ENCODE measurements at regions not wholly inside any gene's neighbourhood (a gene's known extent, or its start where the extent isn't known, plus 50 kb on each side); places are given as distances from the start of the nearest gene placed in this dataset.

GRCh38 chr16:5502467-5502869, 404.9 kb upstream of the EEF2KMT start:
- no peaks in the 10 kb centered on the region for H3K4me1 ChIP-seq (ENCODE audit: control insufficient read depth in 2 of 2, insufficient read depth in 2 of 2, low read length in 1 of 2)
- H3K9me3 ChIP-seq (ENCODE audit: control insufficient read depth in 2 of 2, insufficient read depth in 1 of 2, low read depth in 1 of 2, low read length in 1 of 2): no peaks in the 10 kb centered on the region
- WGBS, 2 donors: 33% methylated on average over 7 of the region's 7 CpGs
- no peaks in the 10 kb centered on the region for H3K36me3 ChIP-seq (ENCODE audit: control insufficient read depth in 2 of 2, insufficient read depth in 2 of 2, low read length in 1 of 2)
- H3K4me3 ChIP-seq (ENCODE audit: low read depth in 1 of 2, low read length in 2 of 2): no peak overlapping the region
- no peak overlapping the region for H3K27ac ChIP-seq (ENCODE audit: low read depth in 2 of 2, low read length in 1 of 2)
- H3K27me3 ChIP-seq (ENCODE audit: control insufficient read depth in 1 of 2, insufficient read depth in 2 of 2, low read length in 2 of 2): no peaks in the 10 kb centered on the region

- Histone ChIP-seq H3K27me3 (ENCODE audit: control insufficient read depth in 1 of 2, insufficient read depth in 2 of 2, low read length in 2 of 2) (no peaks in the 10 kb centered on the region), H3K36me3 (ENCODE audit: control insufficient read depth in 2 of 2, insufficient read depth in 2 of 2, low read length in 1 of 2) (no peaks in the 10 kb centered on the region), H3K4me1 (ENCODE audit: control insufficient read depth in 2 of 2, insufficient read depth in 2 of 2, low read length in 1 of 2) (no peaks in the 10 kb centered on the region), H3K4me3 (ENCODE audit: low read depth in 1 of 2, low read length in 2 of 2) (no peak overlapping the region), H3K27ac (ENCODE audit: low read depth in 2 of 2, low read length in 1 of 2) (no peak overlapping the region), H3K9me3 (ENCODE audit: control insufficient read depth in 2 of 2, insufficient read depth in 1 of 2, low read depth in 1 of 2, low read length in 1 of 2) (no peaks in the 10 kb centered on the region)
- whole genome bisulfite sequencing, 2 donors: 74 to 76% methylated on average over 3 of the region's 3 CpGs
These were observed 402.9 kb upstream of the EEF2KMT start for GRCh38 chr16:5500526-5500925.

- no peaks in the 10 kb centered on the region for H3K9me3 ChIP-seq (ENCODE audit: control insufficient read depth in 2 of 2, insufficient read depth in 1 of 2, low read depth in 1 of 2, low read length in 1 of 2)
- 72 to 81% methylated on average over 2 of the region's 2 CpGs for WGBS, 2 donors
- no peaks in the 10 kb centered on the region for H3K36me3 ChIP-seq (ENCODE audit: control insufficient read depth in 2 of 2, insufficient read depth in 2 of 2, low read length in 1 of 2)
- no peak overlapping the region for H3K4me3 ChIP-seq (ENCODE audit: low read depth in 1 of 2, low read length in 2 of 2)
- H3K27me3 ChIP-seq (ENCODE audit: control insufficient read depth in 1 of 2, insufficient read depth in 2 of 2, low read length in 2 of 2): no peaks in the 10 kb centered on the region
- H3K27ac ChIP-seq (ENCODE audit: low read depth in 2 of 2, low read length in 1 of 2): no peak overlapping the region
- H3K4me1 ChIP-seq (ENCODE audit: control insufficient read depth in 2 of 2, insufficient read depth in 2 of 2, low read length in 1 of 2): no peaks in the 10 kb centered on the region
These were observed 401.0 kb upstream of the EEF2KMT start for GRCh38 chr16:5498562-5498961.

DNA sequence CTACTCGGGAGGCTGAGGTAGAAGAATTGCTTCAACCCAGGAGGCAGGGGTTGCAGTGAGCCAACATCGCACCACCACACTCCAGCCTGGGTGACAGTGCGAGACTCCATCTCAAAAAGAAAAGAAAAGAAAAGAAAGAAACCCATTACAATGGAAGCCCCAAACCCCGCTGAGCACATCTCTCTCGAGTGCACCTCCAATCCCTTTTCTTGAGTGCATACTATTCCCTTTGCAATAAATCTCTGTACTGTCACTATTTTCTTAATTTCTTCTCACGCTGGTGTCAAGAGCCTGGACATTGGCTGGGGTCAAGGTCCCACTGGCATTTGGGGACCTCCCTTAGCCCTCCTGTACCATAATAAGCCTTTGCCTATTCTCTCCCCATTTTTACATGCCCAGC, 398.4 kb upstream of the EEF2KMT start:
- H3K4me3 ChIP-seq (ENCODE audit: low read depth in 1 of 2, low read length in 2 of 2): no peak overlapping the region
- H3K27ac ChIP-seq (ENCODE audit: low read depth in 2 of 2, low read length in 1 of 2): no peak overlapping the region
- H3K9me3 ChIP-seq (ENCODE audit: control insufficient read depth in 2 of 2, insufficient read depth in 1 of 2, low read depth in 1 of 2, low read length in 1 of 2): no peaks in the 10 kb centered on the region
- no peaks in the 10 kb centered on the region for H3K27me3 ChIP-seq (ENCODE audit: control insufficient read depth in 1 of 2, insufficient read depth in 2 of 2, low read length in 2 of 2)
- WGBS, 2 donors: 87 to 93% methylated on average over 6 of the region's 6 CpGs
- no peaks in the 10 kb centered on the region for H3K4me1 ChIP-seq (ENCODE audit: control insufficient read depth in 2 of 2, insufficient read depth in 2 of 2, low read length in 1 of 2)
- no peaks in the 10 kb centered on the region for H3K36me3 ChIP-seq (ENCODE audit: control insufficient read depth in 2 of 2, insufficient read depth in 2 of 2, low read length in 1 of 2)

DNA sequence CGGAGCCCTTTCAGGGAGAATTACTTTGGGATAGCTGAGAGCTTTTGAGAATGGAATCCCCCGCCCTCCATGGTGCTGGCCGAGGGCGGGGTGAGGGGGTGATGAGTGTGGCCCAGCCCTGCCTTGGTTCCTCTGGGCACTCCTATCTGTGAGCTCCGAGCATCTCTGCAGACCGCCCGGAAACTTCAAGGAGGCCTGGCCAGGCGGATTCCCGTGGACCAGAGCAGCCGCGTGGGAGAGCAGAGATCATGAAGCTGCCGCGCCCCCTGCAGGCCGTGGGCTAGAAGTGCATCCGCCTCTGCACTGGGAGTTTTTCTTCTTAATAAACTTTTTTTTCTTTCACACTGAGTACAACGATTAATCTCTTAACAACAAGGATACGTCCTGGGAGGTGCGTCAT, 392.9 kb upstream of the EEF2KMT start:
- H3K4me1 ChIP-seq (ENCODE audit: control insufficient read depth in 2 of 2, insufficient read depth in 2 of 2, low read length in 1 of 2): no peaks in the 10 kb centered on the region
- 13 to 14% methylated on average over 18 of the region's 18 CpGs for WGBS, 2 donors
- H3K36me3 ChIP-seq (ENCODE audit: control insufficient read depth in 2 of 2, insufficient read depth in 2 of 2, low read length in 1 of 2): no peaks in the 10 kb centered on the region

DNA sequence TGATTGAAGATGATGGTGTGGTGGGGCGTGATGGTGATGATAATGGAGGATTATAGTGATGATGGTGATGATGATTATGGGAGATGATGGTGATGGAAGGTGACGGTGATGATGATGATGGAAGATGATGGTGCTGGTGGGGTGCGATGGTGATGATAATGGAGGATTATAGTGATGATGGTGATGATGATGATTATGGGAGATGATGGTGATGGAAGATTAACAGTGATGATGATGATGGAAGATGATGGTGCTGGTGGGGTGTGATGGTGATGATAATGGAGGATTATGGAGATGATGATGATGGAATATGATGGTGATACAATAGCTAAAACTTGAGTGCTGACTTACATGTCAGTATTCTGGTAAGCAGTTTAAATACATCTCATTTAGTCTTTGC, 391.0 kb upstream of the EEF2KMT start:
- Histone ChIP-seq H3K9me3 (ENCODE audit: control insufficient read depth in 2 of 2, insufficient read depth in 1 of 2, low read depth in 1 of 2, low read length in 1 of 2) (no peaks in the 10 kb centered on the region), H3K4me3 (ENCODE audit: low read depth in 1 of 2, low read length in 2 of 2) (no peak overlapping the region), H3K36me3 (ENCODE audit: control insufficient read depth in 2 of 2, insufficient read depth in 2 of 2, low read length in 1 of 2) (no peaks in the 10 kb centered on the region), H3K27me3 (ENCODE audit: control insufficient read depth in 1 of 2, insufficient read depth in 2 of 2, low read length in 2 of 2) (no peaks in the 10 kb centered on the region), H3K27ac (ENCODE audit: low read depth in 2 of 2, low read length in 1 of 2) (no peak overlapping the region), H3K4me1 (ENCODE audit: control insufficient read depth in 2 of 2, insufficient read depth in 2 of 2, low read length in 1 of 2) (no peaks in the 10 kb centered on the region)
- 32 to 40% methylated on average over 3 of the region's 3 CpGs for WGBS, 2 donors

More for the DNA sequence above, 392.9 kb upstream of the EEF2KMT start:
- Histone ChIP-seq H3K27ac (ENCODE audit: low read depth in 2 of 2, low read length in 1 of 2) (no peak overlapping the region), H3K4me3 (ENCODE audit: low read depth in 1 of 2, low read length in 2 of 2) (no peak overlapping the region), H3K9me3 (ENCODE audit: control insufficient read depth in 2 of 2, insufficient read depth in 1 of 2, low read depth in 1 of 2, low read length in 1 of 2) (no peaks in the 10 kb centered on the region), H3K27me3 (ENCODE audit: control insufficient read depth in 1 of 2, insufficient read depth in 2 of 2, low read length in 2 of 2) (no peaks in the 10 kb centered on the region)

- Histone ChIP-seq H3K4me3 (ENCODE audit: low read depth in 1 of 2, low read length in 2 of 2) (no peak overlapping the region), H3K36me3 (ENCODE audit: control insufficient read depth in 2 of 2, insufficient read depth in 2 of 2, low read length in 1 of 2) (no peaks in the 10 kb centered on the region), H3K4me1 (ENCODE audit: control insufficient read depth in 2 of 2, insufficient read depth in 2 of 2, low read length in 1 of 2) (no peaks in the 10 kb centered on the region), H3K27ac (ENCODE audit: low read depth in 2 of 2, low read length in 1 of 2) (no peak overlapping the region), H3K9me3 (ENCODE audit: control insufficient read depth in 2 of 2, insufficient read depth in 1 of 2, low read depth in 1 of 2, low read length in 1 of 2) (peaks cover 0 to 2% of the 10 kb centered on the region in 2 donors), H3K27me3 (ENCODE audit: control insufficient read depth in 1 of 2, insufficient read depth in 2 of 2, low read length in 2 of 2) (no peaks in the 10 kb centered on the region)
- WGBS, 2 donors: 75 to 80% methylated on average over 2 of the region's 2 CpGs
These were observed 390.1 kb upstream of the EEF2KMT start for GRCh38 chr16:5487728-5488127.

GRCh38 chr16:5482256-5482655, 384.7 kb upstream of the EEF2KMT start:
- H3K4me3 ChIP-seq (ENCODE audit: low read depth in 1 of 2, low read length in 2 of 2): no peak overlapping the region
- H3K27ac ChIP-seq (ENCODE audit: low read depth in 2 of 2, low read length in 1 of 2): no peak overlapping the region
- WGBS, 2 donors: 33 to 35% methylated on average over 5 of the region's 5 CpGs
- peaks cover 0 to 2% of the 10 kb centered on the region in 2 donors for H3K9me3 ChIP-seq (ENCODE audit: control insufficient read depth in 2 of 2, insufficient read depth in 1 of 2, low read depth in 1 of 2, low read length in 1 of 2)
- H3K36me3 ChIP-seq (ENCODE audit: control insufficient read depth in 2 of 2, insufficient read depth in 2 of 2, low read length in 1 of 2): no peaks in the 10 kb centered on the region
- H3K27me3 ChIP-seq (ENCODE audit: control insufficient read depth in 1 of 2, insufficient read depth in 2 of 2, low read length in 2 of 2): no peaks in the 10 kb centered on the region
- H3K4me1 ChIP-seq (ENCODE audit: control insufficient read depth in 2 of 2, insufficient read depth in 2 of 2, low read length in 1 of 2): no peaks in the 10 kb centered on the region

DNA sequence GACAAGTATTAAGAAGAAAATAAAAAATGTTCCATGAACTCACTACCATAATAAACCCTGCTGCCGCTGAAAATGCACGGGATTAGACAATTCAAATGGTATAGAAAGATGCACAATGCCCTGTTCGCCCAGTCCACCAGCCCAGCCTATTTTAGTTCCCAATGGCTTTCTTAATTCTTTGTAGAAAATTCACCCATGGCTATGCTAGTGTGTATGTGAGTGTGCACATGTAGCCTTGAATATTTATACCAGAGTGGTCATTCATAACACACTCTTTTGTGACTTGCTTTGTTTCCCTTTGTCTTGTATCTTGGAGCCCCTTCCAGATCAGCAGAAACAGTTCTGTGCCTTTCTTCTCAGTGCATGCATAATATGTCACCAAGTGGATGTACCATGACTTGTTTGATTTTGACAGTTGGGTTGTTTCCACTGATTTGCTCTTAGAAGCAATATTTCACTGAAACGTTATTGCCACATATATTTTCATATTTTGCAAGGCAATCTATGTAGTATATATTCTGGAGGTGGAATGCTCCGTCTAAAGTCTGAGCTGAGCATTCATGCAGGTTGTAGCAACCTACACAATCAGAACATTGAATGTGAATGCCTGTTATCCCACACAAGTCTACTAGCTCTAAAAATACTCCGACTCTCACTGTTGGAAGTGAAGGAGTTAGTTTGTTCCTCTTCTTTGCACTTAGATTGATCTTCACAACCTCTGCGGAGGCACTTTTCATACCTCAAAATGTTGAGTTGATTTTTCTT, 383.0 kb upstream of the EEF2KMT start:
- Histone ChIP-seq H3K36me3 (ENCODE audit: control insufficient read depth in 2 of 2, insufficient read depth in 2 of 2, low read length in 1 of 2) (no peaks in the 10 kb centered on the region), H3K27ac (ENCODE audit: low read depth in 2 of 2, low read length in 1 of 2) (no peak overlapping the region), H3K9me3 (ENCODE audit: control insufficient read depth in 2 of 2, insufficient read depth in 1 of 2, low read depth in 1 of 2, low read length in 1 of 2) (peaks cover 0 to 2% of the 10 kb centered on the region in 2 donors), H3K4me1 (ENCODE audit: control insufficient read depth in 2 of 2, insufficient read depth in 2 of 2, low read length in 1 of 2) (no peaks in the 10 kb centered on the region), H3K27me3 (ENCODE audit: control insufficient read depth in 1 of 2, insufficient read depth in 2 of 2, low read length in 2 of 2) (no peaks in the 10 kb centered on the region), H3K4me3 (ENCODE audit: low read depth in 1 of 2, low read length in 2 of 2) (no peak overlapping the region)
- WGBS, 2 donors: 74 to 75% methylated on average over 7 of the region's 7 CpGs

GRCh38 chr16:5479926-5480325, 382.3 kb upstream of the EEF2KMT start:
- Histone ChIP-seq H3K27ac (ENCODE audit: low read depth in 2 of 2, low read length in 1 of 2) (no peak overlapping the region), H3K9me3 (ENCODE audit: control insufficient read depth in 2 of 2, insufficient read depth in 1 of 2, low read depth in 1 of 2, low read length in 1 of 2) (peaks cover 0 to 2% of the 10 kb centered on the region in 2 donors), H3K4me3 (ENCODE audit: low read depth in 1 of 2, low read length in 2 of 2) (no peak overlapping the region), H3K27me3 (ENCODE audit: control insufficient read depth in 1 of 2, insufficient read depth in 2 of 2, low read length in 2 of 2) (no peaks in the 10 kb centered on the region), H3K4me1 (ENCODE audit: control insufficient read depth in 2 of 2, insufficient read depth in 2 of 2, low read length in 1 of 2) (no peaks in the 10 kb centered on the region), H3K36me3 (ENCODE audit: control insufficient read depth in 2 of 2, insufficient read depth in 2 of 2, low read length in 1 of 2) (no peaks in the 10 kb centered on the region)
- WGBS, 2 donors: 25 to 27% methylated on average over 3 of the region's 3 CpGs

Data from esophagus (tissue), 2 donors.